GM12891 (cell line): ENCODE measurements at regions not wholly inside any gene's neighbourhood (a gene's known extent, or its start where the extent isn't known, plus 50 kb on each side); places are given as distances from the start of the nearest gene placed in this dataset.

ENCODE experiments used
- DNase-seq: peaks from one replicate; pipeline ENCODE4 v3.0.0; 2011; ENCODE audit warnings: low spot score; ENCODE audit not compliant: insufficient read length
- FAIRE-seq: peaks from 2 replicates; lab custom pipeline; 2011; peaks lifted over from hg19 to GRCh38; lab: Jason Lieb, UNC
- PAX5 ChIP-seq: IDR thresholded peaks from 2 replicates; pipeline ENCODE4 v1.6.1; 2011; ENCODE audit warnings: low read length, moderate library complexity, mild to moderate bottlenecking; ENCODE audit not compliant: insufficient read depth, severe bottlenecking
- POLR2A ChIP-seq: IDR thresholded peaks from 2 replicates; pipeline ENCODE4 v1.6.1; 2011; ENCODE audit warnings: low read depth, low read length, control low read depth
- POLR2AphosphoS5 ChIP-seq: IDR thresholded peaks from 2 replicates; pipeline ENCODE4 v1.6.1; 2011; ENCODE audit warnings: low read depth, low read length, control low read depth
- POU2F2 ChIP-seq: IDR thresholded peaks from 2 replicates; pipeline ENCODE4 v1.6.1; 2011; ENCODE audit warnings: low read depth, mild to moderate bottlenecking, control low read depth, low read length, moderate library complexity
- SPI1 ChIP-seq: IDR thresholded peaks from 2 replicates; pipeline ENCODE4 v1.6.1; 2011; ENCODE audit warnings: low read depth, low read length, control low read depth
- TAF1 ChIP-seq: IDR thresholded peaks from 2 replicates; pipeline ENCODE4 v1.6.1; 2011; ENCODE audit warnings: low read depth, low read length, control low read depth

DNA sequence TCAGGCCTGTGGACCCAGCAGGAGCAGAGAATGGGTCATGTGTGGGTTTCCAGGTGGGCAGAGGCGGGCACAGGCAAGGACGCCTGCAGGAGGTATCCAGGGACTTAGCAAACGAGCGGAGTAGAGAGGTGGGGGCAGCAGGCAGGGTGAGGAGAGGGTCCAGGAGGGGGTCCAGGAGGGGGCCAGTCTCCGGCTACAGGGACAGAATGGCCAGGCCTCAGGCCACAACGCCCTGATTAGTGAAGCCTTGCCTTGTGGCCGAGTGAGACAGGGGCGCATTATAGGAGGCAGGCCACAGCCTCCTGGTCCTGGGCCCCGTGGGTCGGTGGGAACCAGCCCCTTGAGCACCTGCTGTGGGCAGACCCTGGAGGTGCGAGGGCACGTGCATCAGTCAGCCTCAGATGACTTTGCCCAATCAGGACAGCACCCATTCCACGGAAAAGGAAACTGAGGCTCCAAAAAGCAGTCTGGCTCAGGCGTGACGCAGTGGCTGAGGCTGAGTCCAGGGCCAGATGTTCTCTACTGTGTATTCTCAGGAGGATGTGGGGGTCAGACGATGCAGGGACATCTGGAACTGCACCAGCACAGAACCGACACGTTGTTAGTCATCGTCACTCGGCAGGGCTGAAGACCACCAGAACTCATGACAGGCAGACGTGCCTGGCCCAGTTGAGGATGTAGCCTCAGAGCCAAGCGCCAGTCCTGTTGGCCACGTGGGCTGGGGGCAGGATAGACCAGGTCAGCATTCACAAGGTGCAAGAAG lies 113.7 kb downstream of the CRYAA start:
- DNase-seq (no peak), FAIRE-seq (no peak)
- no peak for TF ChIP-seq POLR2AphosphoS5

DNA sequence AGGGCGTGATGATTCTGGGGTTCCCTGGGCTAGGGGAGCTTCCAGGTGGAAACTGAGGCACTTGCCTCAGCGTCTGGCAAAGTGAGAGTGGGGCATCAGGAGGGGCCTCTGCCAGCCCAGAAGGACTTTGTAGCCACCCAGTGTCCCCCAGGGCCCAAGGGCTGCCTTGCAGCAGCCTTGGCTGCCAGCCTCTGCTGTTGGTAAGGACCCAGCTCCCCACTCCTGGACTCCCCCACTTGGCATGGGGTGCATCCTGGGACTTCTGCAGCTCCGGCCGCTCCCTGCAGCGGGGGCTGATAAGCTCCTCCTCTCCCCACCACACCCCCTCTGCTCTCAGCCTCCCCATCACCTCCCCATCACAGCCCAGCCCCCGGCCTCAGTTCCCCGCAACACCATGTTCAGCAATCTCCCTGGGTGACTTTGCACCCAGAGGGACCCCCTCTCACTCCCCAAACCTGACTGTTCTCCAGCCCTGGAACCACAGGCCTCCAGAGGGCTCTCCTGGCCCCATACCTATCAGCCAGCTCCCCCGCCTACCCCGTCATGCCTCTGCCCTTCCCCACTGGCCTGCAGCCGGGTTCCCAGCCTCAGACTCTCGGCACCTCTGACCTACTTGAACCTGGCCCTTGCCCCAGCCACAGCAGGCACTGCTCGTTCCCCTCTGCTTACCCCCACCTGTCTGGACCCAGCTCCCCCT lies 113.0 kb downstream of the CRYAA start:
- DNase-seq (no peak), FAIRE-seq (no peak)
- no peak for TF ChIP-seq PAX5
- no peak for TF ChIP-seq TAF1
- no peak for TF ChIP-seq SPI1
- no peak for TF ChIP-seq POLR2A
- TF ChIP-seq POU2F2 = no peak
- no peak for TF ChIP-seq POLR2AphosphoS5

DNA sequence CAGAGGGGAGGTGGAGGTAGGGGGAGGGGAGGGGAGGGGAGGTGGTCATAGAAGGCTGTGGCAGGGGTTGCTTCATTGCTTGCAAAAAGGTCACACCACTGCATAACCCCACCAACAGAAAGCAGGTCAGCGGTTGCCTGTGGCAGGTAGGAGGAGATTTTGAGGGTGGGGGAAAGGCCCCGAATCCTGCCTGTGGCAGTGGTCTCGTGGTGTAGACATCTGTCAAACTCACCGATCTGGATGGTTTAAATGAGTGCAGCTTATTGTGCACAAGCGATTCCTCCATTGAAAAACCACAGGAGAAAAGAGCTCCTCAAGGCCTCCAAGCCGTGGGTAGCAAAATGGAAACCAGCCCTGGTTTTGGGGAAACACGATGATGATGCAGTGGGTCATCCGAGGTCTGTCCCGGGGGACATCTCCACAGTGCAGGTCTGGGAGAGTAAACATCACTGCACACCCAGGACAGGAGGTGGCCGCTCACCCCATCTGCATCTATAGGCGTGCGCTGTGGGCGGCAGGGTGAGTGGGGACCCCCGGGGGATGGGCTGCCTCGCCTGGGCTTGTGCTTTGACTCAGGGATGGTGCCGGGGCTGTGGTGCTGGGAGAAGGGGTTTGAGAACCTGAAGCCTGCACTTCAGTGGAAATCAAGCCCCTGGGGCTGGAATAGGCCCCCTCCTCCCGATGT lies 112.3 kb downstream of the CRYAA start:
- FAIRE-seq (no peak), DNase-seq (no peak)
- TF ChIP-seq POU2F2 = no peak
- TF ChIP-seq POLR2AphosphoS5 = no peak
- no peak for TF ChIP-seq POLR2A
- TF ChIP-seq SPI1 = no peak
- TF ChIP-seq PAX5 = no peak
- no peak for TF ChIP-seq TAF1

GRCh38 chr21:43279578-43279894 lies 110.7 kb downstream of the CRYAA start:
- no peak for TF ChIP-seq POU2F2
- TF ChIP-seq PAX5 = no peak
- TF ChIP-seq SPI1 = no peak
- no peak for TF ChIP-seq TAF1
- no peak for TF ChIP-seq POLR2A
- TF ChIP-seq POLR2AphosphoS5 = no peak
- FAIRE-seq = no peak
- no peak for DNase-seq

DNA sequence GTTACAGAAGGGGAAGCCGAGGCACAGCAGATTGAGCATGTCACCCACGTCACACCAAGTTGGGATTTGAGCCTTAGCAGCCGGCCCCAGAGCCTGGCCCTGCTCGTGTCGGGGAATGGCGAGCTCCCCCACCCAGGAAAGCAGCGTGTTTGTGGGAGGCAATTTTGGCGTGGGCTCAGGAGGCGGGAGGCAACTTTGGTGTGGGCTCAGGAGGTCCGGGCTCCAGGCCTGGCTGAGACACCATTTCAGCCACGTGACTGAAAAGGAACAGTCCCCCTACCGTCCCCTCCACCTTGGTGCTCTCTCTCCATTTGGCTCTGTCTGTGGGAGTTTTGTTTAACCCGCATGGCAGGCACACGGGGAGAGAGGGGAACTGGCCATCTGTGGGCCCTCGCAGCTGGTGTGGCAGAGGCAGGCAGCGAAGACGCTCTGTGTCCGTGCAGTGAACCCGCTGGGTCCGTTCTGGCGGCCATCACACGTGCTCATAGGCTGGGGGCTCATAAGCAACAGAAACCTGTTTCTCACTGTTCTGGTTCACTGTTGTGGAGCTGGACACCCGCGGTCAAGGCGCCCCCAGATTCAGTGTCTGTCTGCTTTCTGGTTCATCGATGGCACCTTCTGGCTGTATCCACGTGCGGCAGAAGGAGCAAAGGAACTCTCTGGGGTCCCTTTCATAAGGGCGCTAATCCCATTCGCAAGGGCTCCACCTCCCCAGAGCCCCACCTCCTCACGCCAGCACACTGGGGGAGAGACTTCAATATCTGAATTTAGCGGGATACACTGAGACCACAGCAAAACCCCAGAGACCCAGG lies 110.2 kb downstream of the CRYAA start:
- TF ChIP-seq POLR2AphosphoS5 (no peak), POU2F2 (no peak), TAF1 (no peak), PAX5 (no peak), SPI1 (no peak), POLR2A (no peak)
- no peak for FAIRE-seq
- no peak for DNase-seq

- TF ChIP-seq POU2F2 (no peak), TAF1 (no peak), POLR2AphosphoS5 (no peak), SPI1 (no peak), POLR2A (no peak), PAX5 (no peak)
- FAIRE-seq = no peak
- DNase-seq = no peak
These were observed 109.6 kb downstream of the CRYAA start for GRCh38 chr21:43278359-43278758.

DNA sequence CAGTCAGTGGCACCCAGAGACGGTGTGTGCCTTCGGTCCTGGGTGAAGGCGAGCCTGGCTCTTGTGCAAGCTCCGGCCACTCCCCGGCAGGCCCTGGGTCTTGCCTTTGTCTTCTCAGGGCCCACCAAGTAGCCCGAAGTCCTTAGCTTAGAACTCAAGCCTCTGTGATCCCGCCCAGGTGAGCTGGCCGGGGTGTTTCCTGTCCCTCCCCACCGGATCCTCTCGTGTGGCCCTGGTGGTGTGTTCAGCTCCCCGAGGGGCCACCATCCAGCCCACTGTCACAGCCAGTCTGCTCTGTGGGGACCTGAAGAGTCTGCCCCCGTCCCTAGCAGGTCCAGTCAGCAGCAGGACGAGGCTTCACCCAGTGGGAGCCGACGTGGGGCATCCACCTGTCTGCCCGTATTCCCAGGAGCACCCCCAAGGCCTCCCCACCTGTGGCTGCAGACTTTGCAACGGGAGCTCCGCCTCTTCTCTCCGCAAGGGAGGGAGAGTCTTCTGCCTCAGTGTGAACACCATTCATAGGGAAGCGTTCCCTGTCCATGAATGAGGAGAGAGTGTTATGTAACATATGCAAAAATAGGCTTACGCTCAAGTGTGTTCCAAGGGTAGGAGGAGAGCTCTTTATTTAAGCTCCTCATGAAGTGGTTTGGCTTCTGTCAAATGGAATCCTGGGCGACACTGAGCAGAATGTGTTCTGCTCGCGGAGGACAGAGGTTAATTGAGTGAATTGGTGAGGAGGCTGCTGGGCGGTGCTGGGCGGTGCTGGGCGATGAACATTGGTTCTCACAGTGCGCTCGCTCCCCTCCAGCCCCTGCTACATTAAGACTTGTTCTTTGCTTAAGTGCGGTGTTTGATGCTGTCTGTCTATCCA lies 108.9 kb downstream of the CRYAA start:
- DNase-seq = no peak
- FAIRE-seq = no peak
- TF ChIP-seq POLR2A = no peak
- no peak for TF ChIP-seq TAF1

- FAIRE-seq (no peak), DNase-seq (no peak)
- TF ChIP-seq POLR2A (no peak), PAX5 (no peak), TAF1 (no peak), POLR2AphosphoS5 (no peak), POU2F2 (no peak), SPI1 (no peak)
These were observed 108.0 kb downstream of the CRYAA start for GRCh38 chr21:43276811-43277210.
